ENCODE measurements at regions not wholly inside any gene's neighbourhood (a gene's known extent, or its start where the extent isn't known, plus 50 kb on each side); places are given as distances from the start of the nearest gene placed in this dataset.

DNA sequence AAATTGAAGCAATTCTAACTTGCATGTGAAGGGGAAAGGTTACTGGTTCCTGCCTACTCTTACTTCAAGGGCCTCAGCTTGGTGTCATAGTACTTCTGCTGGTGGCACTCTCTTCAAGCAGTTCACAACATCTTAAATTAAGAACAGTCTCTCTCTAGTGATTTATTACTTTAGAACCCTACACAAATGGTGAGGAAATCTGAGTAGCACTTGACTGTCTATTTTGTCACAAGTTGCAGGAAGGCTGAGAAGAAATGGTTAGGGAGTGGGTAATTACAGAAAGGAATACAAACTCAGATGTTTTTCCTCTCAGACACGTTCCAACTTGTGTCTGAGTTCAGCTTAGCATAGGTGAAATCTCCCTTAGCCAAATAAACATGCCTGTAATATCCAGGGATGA lies 242.3 kb upstream of the GRIA3 start:
- TF ChIP-seq, protein P1, sequence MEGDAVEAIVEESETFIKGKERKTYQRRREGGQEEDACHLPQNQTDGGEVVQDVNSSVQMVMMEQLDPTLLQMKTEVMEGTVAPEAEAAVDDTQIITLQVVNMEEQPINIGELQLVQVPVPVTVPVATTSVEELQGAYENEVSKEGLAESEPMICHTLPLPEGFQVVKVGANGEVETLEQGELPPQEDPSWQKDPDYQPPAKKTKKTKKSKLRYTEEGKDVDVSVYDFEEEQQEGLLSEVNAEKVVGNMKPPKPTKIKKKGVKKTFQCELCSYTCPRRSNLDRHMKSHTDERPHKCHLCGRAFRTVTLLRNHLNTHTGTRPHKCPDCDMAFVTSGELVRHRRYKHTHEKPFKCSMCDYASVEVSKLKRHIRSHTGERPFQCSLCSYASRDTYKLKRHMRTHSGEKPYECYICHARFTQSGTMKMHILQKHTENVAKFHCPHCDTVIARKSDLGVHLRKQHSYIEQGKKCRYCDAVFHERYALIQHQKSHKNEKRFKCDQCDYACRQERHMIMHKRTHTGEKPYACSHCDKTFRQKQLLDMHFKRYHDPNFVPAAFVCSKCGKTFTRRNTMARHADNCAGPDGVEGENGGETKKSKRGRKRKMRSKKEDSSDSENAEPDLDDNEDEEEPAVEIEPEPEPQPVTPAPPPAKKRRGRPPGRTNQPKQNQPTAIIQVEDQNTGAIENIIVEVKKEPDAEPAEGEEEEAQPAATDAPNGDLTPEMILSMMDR (IDR thresholded peaks at IDR 0.05): no peak
- TF ChIP-seq POLR2A (IDR thresholded peaks at IDR 0.05): no peak
